ENCODE measurements at regions not wholly inside any gene's neighbourhood (a gene's known extent, or its start where the extent isn't known, plus 50 kb on each side); places are given as distances from the start of the nearest gene placed in this dataset.

GRCh38 chr15:93505506-93505905 lies 416.5 kb upstream of the RGMA start:
- Mint-ChIP-seq H3K4me1 (peaks cover 6% of the 10 kb centered on the region), H3K9me3 (peaks cover 8% of the 10 kb centered on the region; the same call in 1 of the 2 replicates), H3K27me3 (ENCODE audit: low read depth) (no peaks in the 10 kb centered on the region; the same call in none of the 2 replicates), H3K27ac (no peak overlapping the region), H3K4me3 (no peak overlapping the region), H3K36me3 (no peaks in the 10 kb centered on the region)
- CTCF ChIA-PET, result interaction anchor here (1.6 kb wide), 1 partner anchor 417 kb away, joined by 3 read pairs; no protein-coding TSS in a partner anchor
- DNase-seq (ENCODE audit: low spot score) (no peak), ATAC-seq (peak; percentile 55; the same call in 1 of the 2 replicates)
- POLR2A ChIA-PET, result no interaction called here
- TF ChIP-seq ZNF138 (CRISPR knock-in tag; conservative IDR thresholded peaks at IDR 0.05), result no peak
- no peak for TF ChIP-seq USF2 (CRISPR knock-in tag; IDR thresholded peaks at IDR 0.05)
- TF ChIP-seq E2F4 (CRISPR knock-in tag; IDR thresholded peaks at IDR 0.05; ENCODE audit: borderline replicate concordance, low read depth), result no peak
- no peak for TF ChIP-seq ZNF263 (CRISPR knock-in tag; IDR thresholded peaks at IDR 0.05; ENCODE audit: low read depth)
- TF ChIP-seq ZNF232 (CRISPR knock-in tag; IDR thresholded peaks at IDR 0.05), result no peak
- no peak for TF ChIP-seq ZNF121 (CRISPR knock-in tag; IDR thresholded peaks at IDR 0.05)
- no peak for TF ChIP-seq ZNF671 (CRISPR knock-in tag; IDR thresholded peaks at IDR 0.05)
- TF ChIP-seq MLX (CRISPR knock-in tag; IDR thresholded peaks at IDR 0.05), result no peak
- TF ChIP-seq ELF4 (CRISPR knock-in tag; IDR thresholded peaks at IDR 0.05; ENCODE audit: low read depth), result no peak
- TF ChIP-seq ATF6 (CRISPR knock-in tag; IDR thresholded peaks at IDR 0.05), result no peak
- no peak for TF ChIP-seq RORB (CRISPR knock-in tag; IDR thresholded peaks at IDR 0.05)
- no peak for TF ChIP-seq SMAD3 (CRISPR knock-in tag; IDR thresholded peaks at IDR 0.05; ENCODE audit: borderline replicate concordance)
- no peak for TF ChIP-seq ZMAT4 (CRISPR knock-in tag; IDR thresholded peaks at IDR 0.05)
- no peak for TF ChIP-seq NR2C2 (CRISPR knock-in tag; IDR thresholded peaks at IDR 0.05)
- TF ChIP-seq ERG (CRISPR knock-in tag; IDR thresholded peaks at IDR 0.05), result no peak
- TF ChIP-seq FOXP4 (CRISPR knock-in tag; IDR thresholded peaks at IDR 0.05), result no peak
- no peak for TF ChIP-seq NR1H2 (CRISPR knock-in tag; IDR thresholded peaks at IDR 0.05)
- TF ChIP-seq ATF3 (CRISPR knock-in tag; conservative IDR thresholded peaks at IDR 0.05), result no peak
- TF ChIP-seq ZNF219 (CRISPR knock-in tag; IDR thresholded peaks at IDR 0.05; ENCODE audit: borderline replicate concordance), result no peak
- TF ChIP-seq FOXJ3 (CRISPR knock-in tag; IDR thresholded peaks at IDR 0.05; ENCODE audit: borderline replicate concordance), result no peak
